DND-41 (cell line): ENCODE measurements at regions not wholly inside any gene's neighbourhood (a gene's known extent, or its start where the extent isn't known, plus 50 kb on each side); places are given as distances from the start of the nearest gene placed in this dataset.

Experiments
- CTCF ChIP-seq: IDR thresholded peaks from 2 replicates; pipeline ENCODE4 v1.5.1; 2012; ENCODE audit warnings: borderline replicate concordance, low read length, moderate library complexity, mild to moderate bottlenecking; ENCODE audit not compliant: poor library complexity, severe bottlenecking; ENCODE audit errors: extremely low read depth
- EZH2 ChIP-seq: IDR thresholded peaks from 3 replicates; pipeline ENCODE4 v1.6.1; 2012; ENCODE audit warnings: borderline replicate concordance, low read depth, mild to moderate bottlenecking, moderate library complexity, low read length, inconsistent platforms; ENCODE audit not compliant: severe bottlenecking

- TF ChIP-seq EZH2: no peak
- TF ChIP-seq CTCF: no peak
Measured at GRCh38 chr12:24042651-24043050, 93.2 kb upstream of the SOX5 start.
